Spleen (tissue), 11 donors: ENCODE measurements at regions not wholly inside any gene's neighbourhood (a gene's known extent, or its start where the extent isn't known, plus 50 kb on each side); places are given as distances from the start of the nearest gene placed in this dataset.

Experiments
- DNase-seq: peaks from one replicate; pipeline ENCODE4 v3.0.0-alpha.2; 2020
- H3K27ac ChIP-seq, 8 donors: fragments of 200-600 bp; sonication (generic) in 7 of 8; 1 replicate in 4 of 8; 2 replicates in 4 of 8; pipeline versions ENCODE4 v1.5.0 to v1.8.0; 2016 to 2021; ENCODE audit warnings: inconsistent platforms in 4 of 8, mild to moderate bottlenecking in 4 of 8, moderate library complexity in 1 of 8
- H3K27me3 ChIP-seq, 7 donors: fragments of 200-600 bp; sonication (generic) in 6 of 7; replicated peaks in 1 of 7; 1 replicate in 4 of 7; 2 replicates in 3 of 7; pipeline versions ENCODE4 v1.5.0 to v1.8.0; 2016 to 2021; ENCODE audit warnings: inconsistent platforms in 3 of 7, mild to moderate bottlenecking in 1 of 7
- H3K36me3 ChIP-seq, 6 donors: fragments of 200-600 bp; sonication (generic) in 5 of 6; 1 replicate in 4 of 6; 2 replicates in 2 of 6; pipeline versions ENCODE4 v1.5.0 to v1.8.0; 2016 to 2021; ENCODE audit warnings: inconsistent platforms in 2 of 6
- H3K4me1 ChIP-seq, 6 donors: fragments of 200-600 bp; sonication (generic) in 5 of 6; 1 replicate in 3 of 6; 2 replicates in 3 of 6; pipeline versions ENCODE4 v1.5.0 to v1.8.0; 2016 to 2021; ENCODE audit warnings: inconsistent platforms in 3 of 6
- H3K4me3 ChIP-seq, 8 donors: fragments of 200-600 bp; sonication (generic) in 7 of 8; 1 replicate in 4 of 8; 2 replicates in 4 of 8; pipeline versions ENCODE4 v1.5.0 to v1.8.0; 2016 to 2021; ENCODE audit warnings: inconsistent platforms in 4 of 8, mild to moderate bottlenecking in 4 of 8, moderate library complexity in 2 of 8
- H3K9me3 ChIP-seq, 8 donors: fragments of 200-600 bp; sonication (generic) in 7 of 8; 1 replicate in 4 of 8; 2 replicates in 4 of 8; pipeline versions ENCODE4 v1.5.0 to v1.8.0; 2016 to 2021; ENCODE audit warnings: inconsistent platforms in 4 of 8
- POLR2A ChIP-seq, 3 donors: fragments of 450-650 bp; IDR thresholded peaks; one replicate each; pipeline ENCODE4 v1.5.1; 2017; ENCODE audit warnings: antibody characterized with exemption in 3 of 3, mild to moderate bottlenecking in 1 of 3
- POLR2AphosphoS5 ChIP-seq, 3 donors: sonication (generic); formaldehyde crosslinking; IDR thresholded peaks; one replicate each; pipeline ENCODE4 v1.5.1; 2017; ENCODE audit warnings: antibody characterized with exemption in 3 of 3
- WGBS, 5 donors: extraction: QIAGEN DNeasy Blood & Tissue Kit in 3 of 5; methylation state at CpG; one replicate each; pipeline versions ENCODE4 v1.1.5 to v1.1.7; 2013 to 2018; 5-methylcytosine and 5-hydroxymethylcytosine counted together
- intact Hi-C: fragments of 100-400 bp; cut with DNase I; formaldehyde crosslinking; loops from one replicate; pipeline ENCODE4 v1.15.0; 2023; ENCODE audit warnings: low total_unique reads
- TF ChIP-seq, protein P1 (sequence below), 11 experiments: fragments of 200-600 bp in 7 of 11; fragments of 450-650 bp in 4 of 11; sonication (generic) in 4 of 11; IDR thresholded peaks in 8 of 11; conservative IDR thresholded peaks in 3 of 11; 1 replicate in 7 of 11; 2 replicates in 4 of 11; pipeline versions ENCODE4 v1.4.0 to v1.8.0; 2016 to 2021; ENCODE audit warnings: antibody characterized with exemption in 11 of 11, inconsistent platforms in 4 of 11, mild to moderate bottlenecking in 1 of 11
- donor health status: healthy with polysubstance abuse.
- donor health status: DM: no; HTN: no; CAD: no; lungs with moderate emphysema.
- donor health status: DM: no; HTN: no; CAD: no.
- donor health status: Bipolar disorder and iron deficiency.
- donor health status: healthy.
- donor health status: DM: no; HTN: no; CAD: no.
- donor health status: DM: yes; HTN: yes; CAD: no.

DNA sequence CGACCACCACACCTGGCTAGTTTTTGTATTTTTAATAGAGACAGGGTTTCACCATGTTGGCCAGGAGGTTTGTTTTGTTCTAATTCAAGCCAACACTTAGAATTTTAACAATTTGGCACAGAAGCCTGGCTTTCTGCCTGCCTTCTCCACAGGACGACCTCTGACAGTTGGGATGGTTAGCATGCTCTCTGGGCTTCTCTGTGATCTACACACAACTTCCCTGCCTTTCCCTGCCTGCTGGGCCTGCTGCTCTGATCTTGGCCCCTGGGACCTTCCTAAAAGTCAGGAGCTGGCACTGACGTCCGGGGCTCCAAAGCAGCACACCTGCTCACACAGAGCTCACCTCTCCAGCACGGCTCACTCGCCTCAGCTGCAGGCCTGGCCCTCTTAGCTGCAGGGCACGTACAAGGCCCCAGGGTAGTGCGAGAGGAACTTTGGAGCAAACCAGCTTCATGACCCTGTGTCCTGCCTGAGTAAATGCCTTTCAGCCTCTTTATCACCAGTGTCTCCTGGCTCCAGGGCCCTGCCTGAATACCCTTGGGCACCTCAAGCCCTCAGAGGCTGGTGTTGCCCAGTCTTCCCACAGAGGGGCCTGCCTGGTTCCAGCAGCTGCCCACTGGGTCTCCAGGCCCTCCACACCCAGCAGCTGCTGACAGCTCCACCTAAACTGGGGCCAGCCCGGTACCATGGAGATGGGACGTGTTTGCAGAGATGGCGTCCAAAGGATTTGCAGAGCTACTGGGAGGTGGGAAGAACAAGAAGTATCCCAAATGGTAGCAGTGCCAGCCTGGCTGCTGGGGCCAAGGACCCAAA is 96.0 kb downstream of the PSMB1 start:
- Histone ChIP-seq H3K36me3 (no peaks in the 10 kb centered on the region), H3K9me3 (no peaks in the 10 kb centered on the region), H3K27me3 (peaks cover 0 to 25% (median 0%) of the 10 kb centered on the region in 7 donors), H3K27ac (peak overlapping the region in 1 of 8 donors; percentile 27), H3K4me1 (peaks cover 7 to 15% (median 14%) of the 10 kb centered on the region in 6 donors), H3K4me3 (no peak overlapping the region)
- intact Hi-C loops = no loop called here
- DNase-seq = peak; percentile 62
- TF ChIP-seq, protein P1, sequence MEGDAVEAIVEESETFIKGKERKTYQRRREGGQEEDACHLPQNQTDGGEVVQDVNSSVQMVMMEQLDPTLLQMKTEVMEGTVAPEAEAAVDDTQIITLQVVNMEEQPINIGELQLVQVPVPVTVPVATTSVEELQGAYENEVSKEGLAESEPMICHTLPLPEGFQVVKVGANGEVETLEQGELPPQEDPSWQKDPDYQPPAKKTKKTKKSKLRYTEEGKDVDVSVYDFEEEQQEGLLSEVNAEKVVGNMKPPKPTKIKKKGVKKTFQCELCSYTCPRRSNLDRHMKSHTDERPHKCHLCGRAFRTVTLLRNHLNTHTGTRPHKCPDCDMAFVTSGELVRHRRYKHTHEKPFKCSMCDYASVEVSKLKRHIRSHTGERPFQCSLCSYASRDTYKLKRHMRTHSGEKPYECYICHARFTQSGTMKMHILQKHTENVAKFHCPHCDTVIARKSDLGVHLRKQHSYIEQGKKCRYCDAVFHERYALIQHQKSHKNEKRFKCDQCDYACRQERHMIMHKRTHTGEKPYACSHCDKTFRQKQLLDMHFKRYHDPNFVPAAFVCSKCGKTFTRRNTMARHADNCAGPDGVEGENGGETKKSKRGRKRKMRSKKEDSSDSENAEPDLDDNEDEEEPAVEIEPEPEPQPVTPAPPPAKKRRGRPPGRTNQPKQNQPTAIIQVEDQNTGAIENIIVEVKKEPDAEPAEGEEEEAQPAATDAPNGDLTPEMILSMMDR (IDR thresholded peaks at IDR 0.05 in 8 of 11, conservative IDR thresholded peaks at IDR 0.05 in 3 of 11) = no peak
- TF ChIP-seq POLR2AphosphoS5 (IDR thresholded peaks at IDR 0.05) = no peak
- no peak for TF ChIP-seq POLR2A (IDR thresholded peaks at IDR 0.05)
- WGBS, 5 donors = 82 to 86% (median 83%) methylated on average over 7 to 11 of the region's 11 CpGs
